HFFc6 (cell line): ENCODE measurements at regions not wholly inside any gene's neighbourhood (a gene's known extent, or its start where the extent isn't known, plus 50 kb on each side); places are given as distances from the start of the nearest gene placed in this dataset.

Source experiments
- DNase-seq: peaks from one replicate; pipeline ENCODE4 v3.0.0-alpha.2; 2018
- H3K27ac Mint-ChIP-seq: 2 replicates; pipeline ENCODE4 v1.8.0; 2020; ENCODE audit warnings: mild to moderate bottlenecking, mixed read lengths
- H3K27me3 Mint-ChIP-seq: 2 replicates; pipeline ENCODE4 v1.8.0; 2021; ENCODE audit warnings: mild to moderate bottlenecking, moderate library complexity, mixed read lengths; ENCODE audit not compliant: insufficient read depth
- H3K36me3 Mint-ChIP-seq: 2 replicates; pipeline ENCODE4 v1.8.0; 2021; ENCODE audit warnings: low read depth, mixed read lengths
- H3K4me1 Mint-ChIP-seq: 2 replicates; pipeline ENCODE4 v1.8.0; 2020; ENCODE audit warnings: low read depth, mixed read lengths
- H3K4me3 Mint-ChIP-seq: 2 replicates; pipeline ENCODE4 v1.8.0; 2020; ENCODE audit warnings: mild to moderate bottlenecking, moderate library complexity, mixed read lengths
- H3K9me3 Mint-ChIP-seq: 2 replicates; pipeline ENCODE4 v1.8.0; 2020; ENCODE audit warnings: mild to moderate bottlenecking, mixed read lengths
- CTCF ChIP-seq: fragments of 200-600 bp; sonication (generic); IDR thresholded peaks from 2 replicates; pipeline ENCODE4 v1.5.0; 2021; ENCODE audit warnings: antibody characterized with exemption, mild to moderate bottlenecking

- H3K4me3 Mint-ChIP-seq: peak overlapping the region; percentile 80
- H3K36me3 Mint-ChIP-seq: no peaks in the 10 kb centered on the region
- no peaks in the 10 kb centered on the region for H3K9me3 Mint-ChIP-seq
- peak; percentile 87 for DNase-seq
- H3K4me1 Mint-ChIP-seq: peaks cover 69% of the 10 kb centered on the region
- TF ChIP-seq CTCF: no peak
- H3K27me3 Mint-ChIP-seq: peaks cover 1% of the 10 kb centered on the region
- H3K27ac Mint-ChIP-seq: peak overlapping the region; percentile 95
Observed at GRCh38 chr2:145185696-145186095, 665.8 kb upstream of the ZEB2 start.

- Mint-ChIP-seq H3K9me3 (no peaks in the 10 kb centered on the region), H3K4me3 (peak overlapping the region; percentile 80), H3K36me3 (no peaks in the 10 kb centered on the region), H3K27me3 (peaks cover 1% of the 10 kb centered on the region), H3K27ac (peak overlapping the region; percentile 95), H3K4me1 (peaks cover 62% of the 10 kb centered on the region)
- no peak for TF ChIP-seq CTCF
- DNase-seq: peak; percentile 55
Observed at GRCh38 chr2:145184741-145185651, 665.1 kb upstream of the ZEB2 start.

- no peaks in the 10 kb centered on the region; the same call in 1 of the 2 replicates for H3K27me3 Mint-ChIP-seq
- no peak for DNase-seq
- no peaks in the 10 kb centered on the region for H3K9me3 Mint-ChIP-seq
- TF ChIP-seq CTCF: no peak
- H3K4me1 Mint-ChIP-seq: peaks cover 10% of the 10 kb centered on the region
- no peaks in the 10 kb centered on the region for H3K36me3 Mint-ChIP-seq
- no peak overlapping the region for H3K4me3 Mint-ChIP-seq
- H3K27ac Mint-ChIP-seq: no peak overlapping the region
Observed at GRCh38 chr2:145169285-145169684, 649.4 kb upstream of the ZEB2 start.

- no peak for TF ChIP-seq CTCF
- no peaks in the 10 kb centered on the region; the same call in 1 of the 2 replicates for H3K27me3 Mint-ChIP-seq
- no peak overlapping the region for H3K4me3 Mint-ChIP-seq
- DNase-seq: no peak
- peaks cover 10% of the 10 kb centered on the region for H3K4me1 Mint-ChIP-seq
- no peak overlapping the region for H3K27ac Mint-ChIP-seq
- H3K9me3 Mint-ChIP-seq: no peaks in the 10 kb centered on the region
- H3K36me3 Mint-ChIP-seq: no peaks in the 10 kb centered on the region
Observed at GRCh38 chr2:145168091-145168490, 648.2 kb upstream of the ZEB2 start.

- DNase-seq: no peak
- H3K36me3 Mint-ChIP-seq: no peaks in the 10 kb centered on the region
- no peak for TF ChIP-seq CTCF
- H3K4me1 Mint-ChIP-seq: peaks cover 5% of the 10 kb centered on the region
- no peaks in the 10 kb centered on the region for H3K9me3 Mint-ChIP-seq
- H3K27ac Mint-ChIP-seq: no peak overlapping the region
- H3K27me3 Mint-ChIP-seq: no peaks in the 10 kb centered on the region; the same call in 1 of the 2 replicates
- H3K4me3 Mint-ChIP-seq: no peak overlapping the region
Observed at GRCh38 chr2:145166731-145167302, 646.9 kb upstream of the ZEB2 start.
